HEK293T (cell line): ENCODE measurements at regions not wholly inside any gene's neighbourhood (a gene's known extent, or its start where the extent isn't known, plus 50 kb on each side); places are given as distances from the start of the nearest gene placed in this dataset.

Experiments used
- BHLHE40 ChIP-seq: fragments of 450-650 bp; IDR thresholded peaks from 2 replicates; pipeline ENCODE4 v1.6.1; 2016; ENCODE audit warnings: mild to moderate bottlenecking, moderate library complexity, borderline replicate concordance
- SUZ12 ChIP-seq: fragments of 450-650 bp; IDR thresholded peaks from 2 replicates; pipeline ENCODE4 v1.6.1; 2016; ENCODE audit warnings: mild to moderate bottlenecking

DNA sequence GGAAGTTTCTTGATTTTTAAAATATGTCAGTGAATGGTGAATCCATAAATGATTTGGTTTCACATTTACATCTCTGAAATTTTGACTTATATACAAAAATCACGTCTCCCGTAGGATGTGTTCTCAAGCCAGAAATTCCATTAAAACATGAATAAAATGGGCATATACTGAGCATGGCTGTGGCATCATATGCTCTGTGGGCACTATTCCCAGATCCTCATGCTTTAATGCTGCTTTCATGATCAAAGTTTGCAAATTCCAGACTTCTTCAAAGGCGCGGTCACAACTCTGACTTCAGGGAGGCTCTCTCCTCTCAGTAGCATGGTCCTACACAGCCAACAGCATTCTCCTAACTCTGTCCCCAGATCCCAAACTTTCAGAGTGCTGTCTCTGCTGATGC, 723.2 kb downstream of the TAF11L14 start:
- TF ChIP-seq BHLHE40 (no peak), SUZ12 (no peak)
